ENCODE measurements at regions not wholly inside any gene's neighbourhood (a gene's known extent, or its start where the extent isn't known, plus 50 kb on each side); places are given as distances from the start of the nearest gene placed in this dataset.

GRCh38 chr4:30879855-30880598, 159.9 kb downstream of the PCDH7 start:
- DNase-seq = no peak

- DNase-seq = no peak
Measured at GRCh38 chr4:30881985-30882384, 161.8 kb downstream of the PCDH7 start.

GRCh38 chr4:30882443-30882842, 162.3 kb downstream of the PCDH7 start:
- DNase-seq = no peak

GRCh38 chr4:30882995-30883675, 163.0 kb downstream of the PCDH7 start:
- DNase-seq = no peak

- no peak for DNase-seq
Measured at GRCh38 chr4:30901461-30902451, 181.6 kb downstream of the PCDH7 start.

- no peak for DNase-seq
Measured at GRCh38 chr4:30903502-30904214, 183.5 kb downstream of the PCDH7 start.

- no peak for DNase-seq
Measured at GRCh38 chr4:30904215-30904555, 184.0 kb downstream of the PCDH7 start.

DNA sequence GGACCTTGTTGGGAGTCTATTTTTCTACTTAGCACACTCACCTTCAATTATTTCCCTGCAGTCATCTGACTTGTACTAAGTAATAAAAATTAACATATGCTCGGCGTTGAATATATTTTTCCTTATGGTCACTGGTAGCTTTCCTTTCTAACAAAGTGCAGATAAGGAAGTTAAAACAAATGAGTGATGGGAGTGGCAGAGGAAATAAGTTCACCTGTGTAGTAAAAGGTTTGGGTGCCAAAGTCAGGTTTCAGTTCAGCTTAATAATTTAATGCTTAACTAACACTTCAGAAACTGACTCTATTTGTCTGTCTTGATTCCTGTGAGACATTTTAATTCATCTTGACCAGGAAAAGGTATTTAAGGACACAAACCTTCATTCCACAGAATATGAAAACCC, 184.4 kb downstream of the PCDH7 start:
- DNase-seq = no peak

GRCh38 chr4:30912098-30912714, 192.0 kb downstream of the PCDH7 start:
- DNase-seq = peak; percentile 53

- DNase-seq = no peak
Measured at GRCh38 chr4:30916337-30917274, 196.4 kb downstream of the PCDH7 start.

- DNase-seq = no peak
Measured at GRCh38 chr4:30917946-30918345, 197.8 kb downstream of the PCDH7 start.

DNA sequence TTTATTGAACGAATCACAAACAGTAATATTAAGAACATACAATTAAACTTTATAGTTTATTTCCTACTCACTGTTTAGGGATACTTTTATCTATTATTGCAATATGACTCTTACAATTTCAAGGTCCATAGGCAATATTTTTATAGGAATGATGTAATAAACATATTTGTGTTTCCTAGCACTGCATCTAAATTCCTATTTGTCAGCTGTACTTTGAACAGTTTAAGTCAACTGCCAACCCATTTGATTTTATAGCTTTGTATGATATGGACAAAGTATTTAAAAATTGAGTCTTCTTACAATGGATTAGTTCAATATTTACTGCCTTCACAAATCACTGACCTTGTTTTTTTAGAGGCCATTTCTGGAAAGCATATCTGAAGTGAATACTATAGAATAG, 199.3 kb downstream of the PCDH7 start:
- no peak for DNase-seq

DNA sequence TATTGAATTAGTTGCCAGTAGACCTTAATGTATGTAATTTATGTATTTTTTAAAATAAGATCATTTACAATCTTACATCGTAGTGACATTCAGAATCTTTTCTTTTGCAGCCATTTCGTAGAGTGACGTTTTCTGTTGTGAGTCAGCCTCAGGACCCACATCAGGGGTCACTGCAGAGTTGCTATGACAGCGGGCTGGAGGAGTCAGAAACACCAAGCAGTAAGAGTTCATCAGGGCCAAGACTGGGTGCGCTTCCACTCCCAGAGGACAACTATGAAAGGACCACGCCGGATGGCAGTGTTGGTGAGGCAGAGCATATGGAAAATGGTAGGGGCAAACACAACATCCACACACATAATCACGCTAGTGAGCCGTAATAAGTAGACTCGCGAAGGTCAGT, 199.9 kb downstream of the PCDH7 start:
- peak; percentile 68 for DNase-seq

DNA sequence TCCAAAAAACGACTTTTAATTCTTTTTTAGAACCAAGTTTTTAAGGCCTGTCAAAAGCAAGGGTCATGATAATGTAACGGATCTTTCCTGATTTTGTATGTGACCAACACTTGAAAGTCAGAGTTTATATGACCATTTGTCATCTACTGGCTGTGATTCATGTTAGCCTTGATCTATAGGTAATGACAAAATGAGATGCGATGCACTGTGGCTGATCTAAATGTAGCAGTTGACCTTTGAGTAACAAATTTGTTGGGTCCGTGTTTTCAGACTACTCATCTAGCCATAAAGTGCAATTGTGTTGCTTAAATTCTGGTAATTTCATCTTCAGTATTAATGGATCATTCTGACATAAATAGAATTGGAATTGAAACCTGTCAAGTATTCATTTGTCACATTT, 202.5 kb downstream of the PCDH7 start:
- DNase-seq = no peak

GRCh38 chr4:30924495-30924894, 204.3 kb downstream of the PCDH7 start:
- DNase-seq = no peak

GRCh38 chr4:30929649-30930048, 209.5 kb downstream of the PCDH7 start:
- no peak for DNase-seq

DNA sequence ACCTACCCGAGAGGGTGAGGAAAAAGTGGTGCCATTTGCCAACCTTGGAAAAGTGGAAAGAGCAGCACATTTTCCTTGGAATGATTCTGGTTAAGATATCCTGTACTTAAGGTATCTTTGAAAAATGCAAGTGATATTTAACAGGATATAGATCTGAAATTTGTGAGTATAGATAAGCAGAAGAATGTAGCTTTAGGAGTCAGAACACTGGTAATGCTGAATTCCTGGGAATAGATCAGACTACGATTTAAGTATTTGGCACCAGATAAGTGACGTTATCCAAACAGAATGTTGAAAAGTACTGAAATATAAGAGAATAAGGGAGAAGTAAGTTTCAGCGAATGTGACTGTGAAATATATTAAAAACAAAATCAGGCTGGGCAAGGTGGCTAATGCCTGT, 210.1 kb downstream of the PCDH7 start:
- no peak for DNase-seq

GRCh38 chr4:30932581-30932980, 212.4 kb downstream of the PCDH7 start:
- DNase-seq = no peak

- DNase-seq = peak; percentile 24
Measured at GRCh38 chr4:30939069-30939468, 218.9 kb downstream of the PCDH7 start.

GRCh38 chr4:30939684-30940083, 219.5 kb downstream of the PCDH7 start:
- DNase-seq = no peak

DNA sequence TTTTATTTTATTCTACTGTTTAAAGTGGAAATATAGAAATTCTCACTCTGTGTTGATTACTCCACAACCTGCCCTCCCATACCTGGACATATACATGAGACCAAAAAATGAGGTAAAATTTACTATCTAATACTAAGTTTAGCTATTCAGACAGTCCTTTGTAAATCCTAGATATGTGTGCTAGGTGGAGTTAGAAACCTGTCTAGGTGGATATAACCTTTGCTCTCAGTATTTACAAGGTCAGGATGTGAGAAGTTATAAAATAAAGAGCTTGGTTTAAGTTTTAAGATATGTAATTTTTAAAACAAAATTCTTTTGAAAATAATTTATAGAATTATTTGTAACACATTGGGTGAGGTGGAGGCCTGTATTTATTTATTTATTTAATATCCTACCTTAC, 221.5 kb downstream of the PCDH7 start:
- no peak for DNase-seq

All from eye (tissue), 1 donor.